ENCODE measurements at regions not wholly inside any gene's neighbourhood (a gene's known extent, or its start where the extent isn't known, plus 50 kb on each side); places are given as distances from the start of the nearest gene placed in this dataset.

DNA sequence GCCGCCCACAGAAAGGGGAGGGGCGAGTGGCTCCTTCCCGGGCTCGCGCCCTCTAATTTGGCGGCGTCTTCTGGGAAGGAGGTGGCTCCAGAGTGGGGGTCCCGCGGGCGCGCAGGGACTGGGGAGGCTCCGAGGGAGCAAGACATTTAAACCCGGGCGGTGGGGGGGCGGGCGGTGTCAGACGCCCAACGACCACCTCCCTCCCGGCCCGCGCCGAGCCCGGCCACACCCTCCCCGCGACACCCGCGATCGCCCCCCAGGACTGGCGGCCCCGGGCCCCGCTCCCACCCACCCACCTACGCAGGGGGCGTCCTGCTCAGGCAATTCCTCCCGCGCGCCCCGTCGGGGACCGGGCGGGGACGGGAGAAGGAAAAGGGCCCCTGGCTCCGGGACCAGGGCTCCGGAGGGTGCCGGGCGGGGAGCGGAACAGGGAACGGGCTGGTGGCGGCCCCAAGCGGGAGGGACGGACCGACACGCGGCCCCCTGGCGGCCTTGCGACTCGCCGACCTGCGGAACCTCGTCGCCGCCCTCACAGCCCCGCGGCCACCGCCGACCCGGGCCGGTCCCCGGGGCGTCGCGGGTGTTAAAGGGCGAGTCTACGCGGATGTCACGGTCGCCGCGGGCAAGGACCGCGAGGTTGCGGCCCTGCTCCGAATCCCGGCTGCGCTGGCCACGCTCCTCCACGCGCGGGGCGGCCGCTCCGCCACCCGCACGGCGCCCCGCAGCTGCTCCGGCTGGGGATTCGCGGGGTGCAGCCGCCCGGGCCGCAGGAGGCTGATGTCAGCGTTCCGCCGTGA is 94.0 kb upstream of the FMN2 start:
- Mint-ChIP-seq H3K27me3 (ENCODE audit: low read depth, poor library complexity) (peaks cover 61% of the 10 kb centered on the region), H3K4me3 (peak overlapping the region; percentile 88), H3K9me3 (peaks cover 10% of the 10 kb centered on the region), H3K4me1 (no peaks in the 10 kb centered on the region), H3K36me3 (ENCODE audit: low read depth) (no peaks in the 10 kb centered on the region), H3K27ac (no peak overlapping the region)
- TF ChIP-seq, protein P1, sequence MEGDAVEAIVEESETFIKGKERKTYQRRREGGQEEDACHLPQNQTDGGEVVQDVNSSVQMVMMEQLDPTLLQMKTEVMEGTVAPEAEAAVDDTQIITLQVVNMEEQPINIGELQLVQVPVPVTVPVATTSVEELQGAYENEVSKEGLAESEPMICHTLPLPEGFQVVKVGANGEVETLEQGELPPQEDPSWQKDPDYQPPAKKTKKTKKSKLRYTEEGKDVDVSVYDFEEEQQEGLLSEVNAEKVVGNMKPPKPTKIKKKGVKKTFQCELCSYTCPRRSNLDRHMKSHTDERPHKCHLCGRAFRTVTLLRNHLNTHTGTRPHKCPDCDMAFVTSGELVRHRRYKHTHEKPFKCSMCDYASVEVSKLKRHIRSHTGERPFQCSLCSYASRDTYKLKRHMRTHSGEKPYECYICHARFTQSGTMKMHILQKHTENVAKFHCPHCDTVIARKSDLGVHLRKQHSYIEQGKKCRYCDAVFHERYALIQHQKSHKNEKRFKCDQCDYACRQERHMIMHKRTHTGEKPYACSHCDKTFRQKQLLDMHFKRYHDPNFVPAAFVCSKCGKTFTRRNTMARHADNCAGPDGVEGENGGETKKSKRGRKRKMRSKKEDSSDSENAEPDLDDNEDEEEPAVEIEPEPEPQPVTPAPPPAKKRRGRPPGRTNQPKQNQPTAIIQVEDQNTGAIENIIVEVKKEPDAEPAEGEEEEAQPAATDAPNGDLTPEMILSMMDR (IDR thresholded peaks at IDR 0.05), result peak; percentile 38
- peak; percentile 74 for DNase-seq

DNA sequence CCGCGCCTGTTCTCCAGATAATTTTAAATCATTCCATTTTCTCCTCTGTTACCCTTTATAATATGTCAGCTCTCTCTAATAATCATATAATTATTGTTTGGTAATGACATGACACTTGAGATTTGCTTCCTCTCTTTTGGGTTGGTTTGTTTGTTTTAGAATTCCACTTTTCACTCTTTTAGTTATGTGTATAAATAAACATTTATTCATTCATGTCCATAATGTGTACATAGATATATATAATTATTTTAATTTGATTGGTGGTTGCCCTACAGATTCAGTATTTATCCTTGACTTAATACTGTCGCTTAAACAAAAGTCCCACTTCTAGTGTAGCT is 93.4 kb upstream of the FMN2 start:
- DNase-seq, result no peak
- H3K27ac Mint-ChIP-seq, result no peak overlapping the region
- no peaks in the 10 kb centered on the region for H3K4me1 Mint-ChIP-seq
- H3K9me3 Mint-ChIP-seq, result peaks cover 10% of the 10 kb centered on the region
- TF ChIP-seq, protein P1 (IDR thresholded peaks at IDR 0.05), result no peak
- H3K4me3 Mint-ChIP-seq, result peak overlapping the region; percentile 88
- H3K36me3 Mint-ChIP-seq (ENCODE audit: low read depth), result no peaks in the 10 kb centered on the region
- H3K27me3 Mint-ChIP-seq (ENCODE audit: low read depth, poor library complexity), result peaks cover 57% of the 10 kb centered on the region

DNA sequence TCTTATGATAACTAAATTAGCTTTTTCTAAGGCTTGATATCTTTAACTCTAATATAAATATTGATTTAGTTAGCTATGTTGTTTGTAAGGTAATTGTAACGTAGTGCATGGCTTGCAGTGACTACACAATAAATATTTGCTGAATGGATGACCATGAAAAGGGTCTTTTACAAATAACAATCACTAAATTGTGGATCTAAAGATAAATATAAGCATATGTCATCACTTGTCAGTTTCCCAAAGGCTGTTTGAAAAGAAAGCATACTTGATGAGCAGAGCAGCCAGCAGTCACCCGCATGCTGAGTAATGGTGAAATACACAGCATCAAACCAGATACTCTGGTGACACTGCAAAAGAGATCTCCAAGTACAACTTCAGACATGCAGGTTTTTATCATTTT is 92.5 kb upstream of the FMN2 start:
- DNase-seq, result no peak
- Mint-ChIP-seq H3K4me1 (no peaks in the 10 kb centered on the region), H3K4me3 (no peak overlapping the region), H3K27ac (no peak overlapping the region), H3K9me3 (peaks cover 10% of the 10 kb centered on the region), H3K27me3 (ENCODE audit: low read depth, poor library complexity) (peaks cover 56% of the 10 kb centered on the region), H3K36me3 (ENCODE audit: low read depth) (no peaks in the 10 kb centered on the region)
- TF ChIP-seq, protein P1 (IDR thresholded peaks at IDR 0.05), result no peak

DNA sequence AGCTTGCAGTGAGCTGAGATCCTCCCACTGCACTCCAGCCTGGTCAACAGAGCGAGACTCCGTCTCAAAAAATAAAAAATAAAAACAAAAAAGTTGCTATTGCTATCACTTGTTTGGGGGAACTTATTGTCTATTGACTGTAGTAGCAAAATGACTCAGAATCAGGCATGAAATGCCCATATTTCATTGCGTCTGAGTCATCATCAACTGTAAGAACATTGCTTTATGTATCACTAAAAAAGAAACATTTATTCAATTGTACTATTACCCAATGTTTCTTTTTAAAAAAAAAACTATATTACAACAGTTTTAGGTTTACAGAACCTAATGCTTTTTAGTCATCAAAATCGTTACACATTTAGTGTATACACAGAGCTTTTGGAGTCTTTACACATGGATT is 91.0 kb upstream of the FMN2 start:
- no peak overlapping the region for H3K27ac Mint-ChIP-seq
- TF ChIP-seq, protein P1 (IDR thresholded peaks at IDR 0.05), result no peak
- no peaks in the 10 kb centered on the region for H3K36me3 Mint-ChIP-seq (ENCODE audit: low read depth)
- DNase-seq, result no peak
- no peaks in the 10 kb centered on the region for H3K4me1 Mint-ChIP-seq
- no peaks in the 10 kb centered on the region for H3K9me3 Mint-ChIP-seq
- peaks cover 49% of the 10 kb centered on the region for H3K27me3 Mint-ChIP-seq (ENCODE audit: low read depth, poor library complexity)
- H3K4me3 Mint-ChIP-seq, result no peak overlapping the region

DNA sequence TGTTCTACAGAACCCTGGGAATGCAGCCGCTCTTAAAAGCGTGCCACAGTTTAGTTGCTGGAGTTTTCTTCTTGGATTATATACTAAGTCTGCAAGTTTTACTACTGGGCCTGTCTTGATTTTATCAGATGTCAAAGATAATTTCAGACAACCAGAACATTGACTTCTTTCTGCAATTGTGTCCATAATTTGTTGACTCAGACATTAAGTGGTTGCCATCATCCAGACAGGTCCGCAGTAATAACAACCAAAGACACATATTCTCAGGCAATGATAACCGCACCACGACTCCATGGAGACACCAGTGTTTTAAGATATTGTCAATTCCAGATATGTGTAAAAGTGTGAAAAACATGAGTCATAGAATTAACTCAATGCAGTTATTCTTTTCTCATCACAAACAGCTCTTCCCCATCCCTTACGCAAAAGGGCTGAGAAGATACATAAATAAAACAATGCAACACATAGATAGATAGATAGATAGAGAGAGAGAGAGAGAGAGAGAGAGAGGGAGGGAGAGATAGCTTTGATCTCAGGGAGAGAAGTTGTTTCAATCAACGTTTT is 90.4 kb upstream of the FMN2 start:
- H3K4me1 Mint-ChIP-seq, result no peaks in the 10 kb centered on the region
- no peaks in the 10 kb centered on the region for H3K36me3 Mint-ChIP-seq (ENCODE audit: low read depth)
- TF ChIP-seq, protein P1 (IDR thresholded peaks at IDR 0.05), result no peak
- no peaks in the 10 kb centered on the region for H3K9me3 Mint-ChIP-seq
- DNase-seq, result no peak
- no peak overlapping the region for H3K4me3 Mint-ChIP-seq
- no peak overlapping the region for H3K27ac Mint-ChIP-seq
- H3K27me3 Mint-ChIP-seq (ENCODE audit: low read depth, poor library complexity), result peaks cover 42% of the 10 kb centered on the region

Data from nephron progenitor cell (in vitro differentiated cells).